ENCODE measurements at regions not wholly inside any gene's neighbourhood (a gene's known extent, or its start where the extent isn't known, plus 50 kb on each side); places are given as distances from the start of the nearest gene placed in this dataset.

DNA sequence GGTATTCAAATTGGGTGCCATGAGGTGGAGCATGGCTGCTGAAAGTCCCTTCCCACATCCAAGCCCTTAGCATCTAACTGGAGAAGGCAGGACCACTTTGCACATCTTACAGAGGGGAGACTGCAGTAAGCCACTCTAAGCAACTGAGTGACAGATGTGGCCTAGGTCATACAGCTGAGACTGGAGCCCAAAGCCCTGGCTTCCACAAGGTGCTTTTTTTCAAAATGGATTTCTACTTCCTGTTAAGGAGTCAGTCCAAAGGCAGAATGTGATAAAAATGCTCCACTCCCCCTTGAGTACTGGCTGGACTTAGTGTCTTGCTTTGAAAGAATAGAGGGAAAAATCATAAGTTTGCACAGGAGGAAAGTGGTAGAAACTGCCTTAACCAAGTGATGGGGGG, 424.0 kb upstream of the SPRED2 start:
- DNase-seq (ENCODE audit: low spot score), result no peak

DNA sequence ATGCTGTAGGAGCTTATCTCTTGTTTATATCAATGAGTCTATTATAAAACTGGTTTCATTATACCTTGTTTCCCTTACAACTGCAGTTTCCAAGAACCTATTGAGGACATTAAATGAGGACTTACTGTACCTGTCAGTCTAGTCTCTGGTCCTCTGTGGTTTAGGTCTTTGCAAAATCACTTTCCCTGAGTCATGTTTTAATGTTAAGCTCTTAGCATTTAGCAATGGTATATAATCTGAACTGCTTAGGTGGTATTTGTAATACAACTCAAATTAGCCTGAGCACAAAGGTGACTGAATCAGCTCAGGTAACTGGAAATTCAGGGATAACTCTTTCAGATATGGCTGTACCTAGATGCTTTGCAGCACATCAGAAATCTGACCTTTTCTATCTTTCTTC, 418.3 kb upstream of the SPRED2 start:
- no peak for DNase-seq (ENCODE audit: low spot score)

DNA sequence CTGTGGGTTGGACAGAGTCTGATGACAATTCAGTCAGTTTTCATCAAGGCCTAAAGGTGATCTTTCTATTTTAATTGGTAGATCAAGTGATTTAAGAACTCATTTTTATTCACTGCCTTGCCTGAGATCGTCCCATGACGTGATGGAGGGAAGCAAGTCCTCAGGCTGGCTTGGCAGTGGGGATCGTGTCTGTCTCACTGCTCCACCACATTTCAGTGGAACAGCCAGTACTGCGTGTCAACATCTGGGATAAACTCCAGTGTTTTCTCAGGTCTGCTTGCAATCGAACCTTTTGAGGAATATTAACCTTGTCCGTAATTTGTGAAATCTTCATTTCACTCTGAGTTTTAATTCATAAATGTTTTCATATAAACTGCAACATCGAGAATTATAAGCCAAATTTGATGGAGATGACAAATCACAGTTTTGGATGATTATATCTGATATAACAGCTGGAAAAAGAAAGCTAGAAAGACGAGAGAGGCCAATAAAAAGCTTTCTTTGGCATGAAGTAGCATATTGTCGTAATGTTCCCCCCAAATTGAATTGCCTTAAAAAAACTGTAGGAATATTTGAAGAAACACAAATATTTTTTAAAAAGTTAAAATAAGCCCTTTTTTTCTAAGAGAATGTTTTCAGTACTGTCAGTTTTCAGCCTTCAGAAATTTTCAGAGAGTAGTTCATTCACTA, 414.7 kb upstream of the SPRED2 start:
- DNase-seq (ENCODE audit: low spot score), result no peak

DNA sequence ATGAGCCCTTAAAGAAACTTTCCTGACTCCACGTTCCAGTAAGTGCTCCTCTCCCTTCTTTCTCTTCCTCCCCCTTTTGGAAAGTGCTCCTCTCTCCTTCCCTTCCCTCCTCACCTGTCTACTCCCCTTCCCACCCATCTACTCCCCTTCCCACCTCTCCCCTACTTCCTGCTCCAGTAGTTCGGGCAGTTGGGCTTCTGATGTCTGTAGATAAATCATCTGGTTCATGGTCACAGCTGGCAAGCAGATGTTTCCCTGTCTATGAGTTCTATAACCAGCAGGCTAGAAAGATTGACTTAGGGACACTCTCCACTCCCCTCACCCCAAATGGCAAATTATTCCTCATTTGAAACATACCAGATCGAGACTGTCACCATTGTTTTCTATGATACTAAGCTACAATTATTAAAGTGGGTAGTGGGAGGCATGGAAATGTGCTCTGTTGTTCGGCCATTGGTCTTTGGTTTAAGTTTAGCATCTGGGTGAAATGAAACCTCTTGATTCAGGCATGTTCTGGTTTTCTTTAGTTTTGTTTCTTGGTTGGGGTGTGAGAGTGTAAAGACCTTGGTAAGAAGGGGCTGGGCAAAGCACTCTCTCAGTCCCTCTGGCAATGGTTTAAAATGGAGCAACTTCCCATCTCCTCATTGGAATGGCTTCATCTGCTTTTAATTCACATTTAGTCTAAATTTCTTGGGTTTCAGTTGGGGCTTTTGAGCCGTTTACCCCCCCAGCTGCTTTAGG, 413.2 kb upstream of the SPRED2 start:
- no peak for DNase-seq (ENCODE audit: low spot score)

DNA sequence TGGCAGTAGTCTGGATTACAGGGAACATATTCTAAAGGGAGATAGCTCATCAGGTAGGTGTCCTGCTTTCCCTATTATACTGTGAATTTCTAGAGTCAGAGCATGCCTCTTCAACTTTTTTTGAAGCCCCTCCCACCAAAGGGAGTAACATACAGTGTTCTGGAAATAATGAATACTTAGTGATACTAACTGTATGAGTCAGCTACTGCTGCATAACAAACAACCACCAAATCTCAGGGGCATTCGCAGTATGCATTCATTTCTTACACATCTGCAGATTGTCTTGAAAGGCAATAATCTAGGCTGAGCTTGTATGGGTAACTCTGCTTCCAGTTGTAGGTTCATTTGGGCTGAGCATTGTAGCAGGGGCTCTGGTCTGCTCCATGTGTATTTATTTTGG, 409.7 kb upstream of the SPRED2 start:
- no peak for DNase-seq (ENCODE audit: low spot score)

DNA sequence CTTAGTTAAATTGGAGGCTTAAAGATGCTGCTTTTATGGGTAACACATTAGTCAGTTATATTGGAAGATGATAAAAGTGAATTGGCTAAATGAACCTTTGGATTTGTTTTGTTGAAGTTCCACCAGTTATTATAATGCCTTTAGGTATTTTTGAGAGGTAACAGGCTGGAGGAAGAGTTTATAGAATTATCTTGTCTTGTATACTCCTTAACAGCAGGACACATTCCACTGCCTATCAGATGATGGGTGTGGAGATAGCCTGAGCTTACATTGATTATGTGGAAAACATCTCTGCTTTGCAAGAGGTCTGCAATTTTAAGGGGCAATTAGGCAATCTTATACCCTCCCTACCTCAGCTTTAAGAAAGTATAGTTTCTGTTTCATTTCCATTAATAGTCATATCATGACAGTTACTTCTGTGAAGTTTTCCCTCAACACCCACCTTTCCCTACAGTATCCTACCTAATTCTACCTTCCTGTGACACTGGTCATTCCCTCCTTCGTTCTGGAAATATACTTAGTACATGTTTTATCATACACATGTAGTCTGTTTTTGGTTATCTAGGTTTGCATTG, 403.7 kb upstream of the SPRED2 start:
- no peak for DNase-seq (ENCODE audit: low spot score)

DNA sequence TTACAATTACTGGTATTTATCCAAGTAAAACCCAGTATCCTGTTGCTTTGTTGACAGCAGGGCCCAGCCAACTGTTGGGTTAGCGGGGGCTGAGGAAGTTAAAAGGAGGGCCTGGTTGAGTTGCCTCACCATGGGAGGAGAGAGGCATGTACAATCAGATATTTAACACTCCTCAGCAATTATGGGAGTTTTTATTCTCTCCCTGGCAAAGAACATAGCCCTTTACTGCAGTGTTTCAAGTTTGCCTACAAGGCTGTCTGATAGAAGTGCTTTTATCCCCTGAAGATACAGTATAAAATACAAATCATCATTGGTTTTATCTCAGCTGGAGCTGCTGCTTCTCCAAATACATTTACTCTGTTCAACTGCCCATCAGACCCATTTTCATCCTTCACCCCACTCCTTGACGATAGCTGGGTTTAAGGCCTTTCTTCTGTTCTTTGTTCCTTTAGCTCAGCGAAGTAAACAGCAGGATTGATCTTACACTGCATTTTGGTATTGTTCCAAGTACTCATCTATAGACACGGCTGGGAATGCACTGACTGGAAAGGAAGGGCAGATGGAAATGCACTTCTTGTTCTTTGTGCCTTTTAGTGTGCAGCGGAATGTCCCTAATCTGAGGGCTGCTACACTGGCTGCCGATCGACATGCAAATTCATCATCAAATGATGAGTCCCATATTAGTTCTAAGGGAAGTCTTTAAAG, 402.5 kb upstream of the SPRED2 start:
- no peak for DNase-seq (ENCODE audit: low spot score)

DNA sequence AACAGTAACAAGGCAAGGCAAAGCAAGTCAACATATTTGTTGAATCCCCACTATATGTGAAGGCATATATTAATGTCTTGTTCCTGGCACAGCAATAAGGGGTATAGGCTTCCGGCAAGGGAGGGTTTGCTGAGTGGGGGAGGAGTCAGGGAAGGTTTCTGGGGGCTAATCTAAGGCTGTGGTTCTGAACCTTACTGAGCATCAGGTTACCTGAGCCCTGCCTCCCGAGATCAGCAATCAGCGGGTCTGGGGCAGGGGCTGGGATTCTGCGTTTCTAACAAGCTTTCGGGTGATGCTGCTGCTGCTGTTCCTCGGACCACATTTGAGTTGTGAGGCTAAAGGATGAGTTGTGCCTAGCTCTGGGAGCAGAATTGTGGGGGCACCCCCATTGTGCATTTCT, 401.7 kb upstream of the SPRED2 start:
- DNase-seq (ENCODE audit: low spot score), result no peak

DNA sequence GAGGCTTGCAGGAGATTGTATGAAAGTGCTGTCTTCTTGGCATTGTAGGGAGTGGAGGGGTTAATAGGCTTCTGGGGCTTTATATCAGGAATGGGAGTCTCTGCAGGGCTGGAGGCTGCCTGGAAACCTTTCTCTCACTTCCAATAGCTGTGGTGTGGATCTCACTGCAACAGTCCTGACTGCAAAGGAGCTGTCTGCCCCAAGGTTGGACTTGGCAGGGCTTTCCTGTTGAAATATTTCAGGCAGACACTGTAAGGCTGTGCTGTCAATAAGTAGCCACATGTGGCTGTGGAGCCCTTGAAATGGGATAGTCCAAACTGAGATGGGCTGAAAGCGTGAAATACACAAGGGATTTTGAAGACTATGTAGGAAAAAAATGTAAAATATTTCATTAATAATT, 399.1 kb upstream of the SPRED2 start:
- DNase-seq (ENCODE audit: low spot score), result no peak

DNA sequence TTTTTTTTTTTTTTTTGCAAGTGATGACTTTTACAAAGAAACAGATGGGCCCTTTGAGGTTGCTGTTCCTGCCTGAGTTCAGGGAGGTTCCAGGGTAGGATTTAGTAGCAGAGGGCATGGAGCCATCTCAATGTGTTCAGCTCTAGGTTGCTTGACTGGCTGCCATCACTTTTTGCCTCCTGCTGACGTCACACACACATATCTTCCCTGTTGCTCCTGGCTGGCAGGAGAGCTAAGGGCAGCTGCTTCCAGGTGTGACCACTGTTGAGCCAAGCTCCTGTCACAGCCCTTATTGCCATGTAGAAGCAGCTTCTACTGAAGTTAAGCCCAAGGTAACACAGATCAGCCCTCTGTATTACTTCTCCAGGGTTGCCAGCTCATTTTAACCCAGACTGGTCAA, 394.2 kb upstream of the SPRED2 start:
- DNase-seq (ENCODE audit: low spot score), result no peak

DNA sequence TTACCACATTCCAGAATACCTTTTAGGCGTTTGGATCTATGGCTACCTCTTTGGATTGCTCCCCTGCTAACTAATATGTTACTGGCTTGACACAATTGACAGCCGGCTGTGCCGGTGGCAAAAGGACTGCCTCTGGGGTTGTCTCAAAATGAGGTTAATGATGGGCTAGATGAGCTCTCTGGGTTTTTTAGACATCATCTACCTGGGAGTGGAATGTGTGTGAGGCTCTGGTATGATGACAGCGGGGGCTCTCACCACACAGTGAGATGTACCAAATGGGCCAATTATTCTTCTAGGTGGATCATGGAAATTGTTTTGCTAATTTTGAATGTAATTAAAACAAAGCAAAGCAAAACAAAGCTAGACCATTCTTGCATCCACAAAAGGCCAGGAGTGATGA, 391.1 kb upstream of the SPRED2 start:
- DNase-seq (ENCODE audit: low spot score), result no peak

DNA sequence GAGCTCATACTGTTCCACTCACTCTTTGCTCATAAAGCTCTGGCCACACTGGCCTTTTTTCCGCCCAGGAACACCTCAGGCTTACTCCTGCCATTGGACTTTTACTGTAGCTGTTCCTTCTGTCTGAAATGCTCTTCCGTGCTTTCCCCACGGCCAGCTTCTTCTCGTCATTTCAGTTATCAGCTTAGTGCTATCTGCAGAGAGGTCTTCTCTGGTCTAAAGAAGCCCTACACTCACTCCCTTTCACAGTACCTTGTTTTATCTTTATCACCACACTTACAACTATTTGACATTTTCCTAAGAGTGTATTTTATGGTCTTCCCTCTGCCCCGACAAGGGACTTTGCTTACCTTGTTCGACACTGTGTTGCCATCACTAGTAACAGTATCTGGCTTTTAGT, 388.1 kb upstream of the SPRED2 start:
- DNase-seq (ENCODE audit: low spot score), result no peak

DNA sequence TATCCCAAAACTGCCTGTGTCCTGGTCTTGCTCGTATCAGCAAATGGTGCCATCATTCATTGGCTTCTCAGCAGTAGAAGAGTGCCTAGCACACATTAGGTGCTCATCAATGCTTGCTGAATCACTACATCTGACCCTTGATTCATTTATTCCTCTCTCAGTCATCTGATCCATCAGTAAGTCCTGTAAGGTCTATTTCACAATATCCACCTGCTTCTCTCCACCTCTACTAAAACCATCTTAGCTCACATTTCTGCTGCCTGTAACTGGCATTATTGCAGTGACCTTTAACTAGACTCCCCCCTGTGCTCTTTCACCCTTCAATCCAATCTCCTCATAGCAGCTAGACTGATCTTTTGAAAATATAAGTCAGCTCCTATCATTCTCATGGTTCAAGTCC, 387.6 kb upstream of the SPRED2 start:
- no peak for DNase-seq (ENCODE audit: low spot score)

DNA sequence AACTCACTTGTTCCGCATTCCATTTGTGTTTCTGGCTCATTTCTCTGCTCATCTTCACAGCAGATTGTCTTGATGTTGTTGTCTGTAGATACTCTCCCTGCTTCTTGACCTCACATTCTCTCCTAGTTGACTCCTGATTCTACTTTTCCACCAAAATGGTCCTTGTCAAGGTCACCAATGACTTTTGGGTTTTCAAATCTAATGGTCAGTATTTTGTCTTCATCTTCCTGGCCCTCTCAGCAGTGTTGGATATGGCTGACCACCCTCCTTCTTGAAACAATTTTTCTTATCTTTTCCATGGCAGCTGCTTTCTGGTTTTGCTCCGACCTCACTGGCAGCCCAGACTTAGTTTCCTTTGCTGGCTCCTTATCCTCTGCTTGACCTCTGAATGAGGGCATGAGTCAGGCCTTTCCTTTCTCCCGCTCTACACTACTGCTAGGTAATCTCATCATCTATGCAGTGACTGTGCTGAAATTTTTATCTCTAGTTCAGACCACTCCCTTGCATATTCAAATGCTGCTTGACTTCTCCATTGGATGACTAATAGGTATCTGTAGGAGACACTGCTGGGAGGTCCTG, 386.6 kb upstream of the SPRED2 start:
- DNase-seq (ENCODE audit: low spot score), result no peak

DNA sequence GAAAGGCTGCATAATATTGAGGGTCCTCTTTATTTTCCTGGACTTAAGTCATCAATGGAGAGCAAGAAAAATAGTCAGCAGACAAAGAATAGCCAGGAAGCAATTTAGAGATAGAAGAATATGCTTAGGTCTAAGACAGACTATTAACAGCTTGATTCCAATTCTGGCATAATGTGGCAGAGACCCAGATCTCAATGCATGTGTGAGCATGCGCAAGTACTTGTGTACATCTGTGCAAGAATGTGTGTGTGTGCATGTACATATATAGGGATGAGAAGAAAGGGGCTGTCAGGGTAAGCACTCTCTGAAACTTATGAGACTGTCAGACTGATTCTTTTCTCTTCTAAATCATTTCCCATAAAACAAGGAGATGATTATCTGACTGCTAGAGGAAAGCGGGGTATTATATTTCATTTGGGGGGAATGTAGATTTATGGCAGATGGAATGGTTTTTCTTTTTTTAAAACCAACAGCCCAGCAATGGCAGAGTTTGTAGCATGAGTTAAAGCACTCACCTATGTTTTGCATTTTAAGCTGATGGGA, 381.3 kb upstream of the SPRED2 start:
- no peak for DNase-seq (ENCODE audit: low spot score)

DNA sequence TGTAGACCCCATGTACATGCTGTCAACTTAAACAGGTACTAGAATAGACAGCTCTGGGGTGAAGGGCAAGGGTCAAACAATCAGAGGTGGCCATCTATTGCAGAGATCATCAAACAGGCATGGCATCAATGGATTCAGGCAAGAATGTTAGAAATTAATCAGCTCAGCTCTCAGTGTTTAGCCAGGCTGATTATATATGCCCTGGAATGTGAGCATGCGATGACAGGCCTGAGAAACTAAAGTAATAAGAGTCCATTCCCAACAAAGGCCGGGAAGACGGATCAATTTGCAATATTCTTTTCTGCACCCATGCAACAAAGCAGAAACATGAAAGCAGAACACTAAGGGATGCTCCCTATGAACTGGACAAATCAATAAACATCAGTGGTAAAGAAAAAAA, 380.5 kb upstream of the SPRED2 start:
- DNase-seq (ENCODE audit: low spot score), result no peak

DNA sequence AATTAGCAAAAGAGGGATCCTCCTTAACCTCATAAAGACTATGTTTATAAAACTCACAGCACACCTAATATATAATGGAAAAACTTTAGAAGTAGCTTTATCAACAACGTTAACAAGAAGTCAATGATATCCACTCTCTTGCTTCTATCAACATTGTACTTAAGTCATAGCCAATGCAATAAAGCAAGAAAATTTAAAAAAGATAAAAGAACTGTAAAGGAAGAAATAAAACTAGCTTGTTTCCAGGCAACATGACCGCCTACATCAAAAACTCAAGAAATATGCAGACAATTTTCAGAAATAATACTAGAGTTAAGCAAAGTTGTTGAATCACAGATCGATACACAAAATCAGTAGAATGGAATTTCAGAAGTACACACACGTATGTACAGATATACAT, 375.5 kb upstream of the SPRED2 start:
- no peak for DNase-seq (ENCODE audit: low spot score)

DNA sequence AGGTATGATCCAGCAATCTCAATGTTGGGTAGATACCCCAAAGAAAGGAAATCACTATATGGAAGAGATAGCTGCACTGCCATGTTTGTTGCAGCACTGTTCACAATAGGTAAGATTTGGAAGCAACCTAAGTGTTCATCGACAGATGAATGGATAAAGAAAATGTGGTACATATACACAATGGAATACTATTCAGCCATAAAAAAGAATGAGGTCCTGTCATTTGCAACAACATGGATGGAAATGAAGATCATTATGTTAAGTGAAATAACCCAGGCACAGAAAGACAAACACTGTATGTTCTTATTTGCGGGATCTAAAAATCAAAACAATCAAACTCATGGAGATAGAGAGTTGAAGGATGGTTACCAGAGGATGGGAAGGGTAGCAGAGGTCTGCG, 372.4 kb upstream of the SPRED2 start:
- DNase-seq (ENCODE audit: low spot score), result no peak

DNA sequence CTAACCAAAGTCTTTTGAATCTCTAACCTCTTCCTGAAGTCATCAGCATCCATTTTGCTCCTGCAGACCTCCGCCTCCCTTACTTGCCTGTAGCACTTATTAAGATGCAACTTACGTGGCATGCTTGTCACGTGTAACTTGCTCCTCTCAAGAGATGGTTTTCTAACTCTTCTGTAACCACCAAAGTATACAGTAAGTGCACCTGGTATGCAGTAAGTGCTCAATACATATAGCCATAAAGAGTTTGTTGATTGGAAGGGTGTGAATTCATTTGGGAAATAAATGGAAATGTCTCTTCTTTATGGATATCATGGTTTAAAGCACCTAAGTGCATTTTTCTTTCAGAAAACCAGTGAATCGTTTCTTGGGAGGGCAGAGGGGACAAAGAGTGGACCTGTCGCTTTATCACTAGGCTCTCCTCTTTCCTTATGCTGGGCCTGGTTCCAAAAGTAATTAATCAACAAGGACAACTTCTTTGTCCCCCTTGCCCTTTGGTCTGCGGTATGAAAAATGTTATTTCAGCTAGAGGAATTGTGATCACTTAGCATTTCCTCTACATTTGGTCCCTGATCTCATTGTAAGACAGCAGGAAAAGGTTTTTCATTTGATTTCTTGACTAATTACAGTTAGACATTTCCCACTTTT, 370.0 kb upstream of the SPRED2 start:
- no peak for DNase-seq (ENCODE audit: low spot score)

DNA sequence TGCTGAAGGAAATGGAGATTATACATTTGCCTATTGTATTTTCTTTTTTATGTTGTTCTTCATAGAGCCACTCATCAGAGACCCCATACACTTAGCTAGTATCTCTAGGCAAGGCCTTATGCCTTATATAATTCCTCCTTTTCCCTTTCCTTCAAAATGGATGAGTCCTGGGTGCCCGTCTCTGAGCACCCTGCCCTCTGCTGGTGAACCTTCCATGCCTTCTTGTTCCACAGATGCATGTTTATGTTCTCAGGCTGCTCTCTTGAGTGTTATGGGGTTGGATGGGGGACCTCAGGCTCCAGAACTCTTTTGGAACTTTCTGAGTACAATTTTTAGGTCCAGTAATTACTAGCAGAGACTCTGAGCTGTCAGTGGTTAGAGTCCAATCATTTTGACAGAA, 368.6 kb upstream of the SPRED2 start:
- no peak for DNase-seq (ENCODE audit: low spot score)
